ENCODE measurements at regions not wholly inside any gene's neighbourhood (a gene's known extent, or its start where the extent isn't known, plus 50 kb on each side); places are given as distances from the start of the nearest gene placed in this dataset.

DNA sequence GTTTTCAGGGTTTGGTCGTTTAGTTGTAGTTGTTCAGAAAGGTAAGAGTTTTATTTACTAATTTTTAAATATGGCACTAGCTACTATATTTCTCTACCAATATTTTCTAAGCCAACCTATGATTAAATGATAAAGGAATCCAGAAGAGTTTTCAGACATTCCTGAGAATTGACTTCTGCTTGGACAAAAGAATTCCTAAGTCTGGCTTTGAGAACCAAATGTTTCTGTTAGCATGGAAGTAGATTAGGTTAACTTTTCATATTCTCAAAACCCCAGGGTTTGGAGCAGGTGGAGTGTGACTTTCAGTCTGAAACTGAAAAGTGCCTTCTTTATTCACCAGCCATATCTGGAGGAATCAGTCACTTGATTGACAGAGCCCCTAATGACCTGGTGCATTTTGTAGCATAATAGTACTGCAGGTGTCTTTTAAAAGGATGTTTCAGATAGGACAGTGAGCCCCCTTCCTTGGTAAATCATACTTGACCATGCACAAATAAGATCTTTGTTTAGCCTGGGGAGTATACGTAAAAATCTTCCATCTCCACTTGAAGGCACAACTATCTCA lies 457.0 kb upstream of the ZNF462 start:
- TF ChIP-seq EZH2phosphoT487 (IDR thresholded peaks at IDR 0.05; ENCODE audit: low read length): no peak
- TF ChIP-seq, protein P1, sequence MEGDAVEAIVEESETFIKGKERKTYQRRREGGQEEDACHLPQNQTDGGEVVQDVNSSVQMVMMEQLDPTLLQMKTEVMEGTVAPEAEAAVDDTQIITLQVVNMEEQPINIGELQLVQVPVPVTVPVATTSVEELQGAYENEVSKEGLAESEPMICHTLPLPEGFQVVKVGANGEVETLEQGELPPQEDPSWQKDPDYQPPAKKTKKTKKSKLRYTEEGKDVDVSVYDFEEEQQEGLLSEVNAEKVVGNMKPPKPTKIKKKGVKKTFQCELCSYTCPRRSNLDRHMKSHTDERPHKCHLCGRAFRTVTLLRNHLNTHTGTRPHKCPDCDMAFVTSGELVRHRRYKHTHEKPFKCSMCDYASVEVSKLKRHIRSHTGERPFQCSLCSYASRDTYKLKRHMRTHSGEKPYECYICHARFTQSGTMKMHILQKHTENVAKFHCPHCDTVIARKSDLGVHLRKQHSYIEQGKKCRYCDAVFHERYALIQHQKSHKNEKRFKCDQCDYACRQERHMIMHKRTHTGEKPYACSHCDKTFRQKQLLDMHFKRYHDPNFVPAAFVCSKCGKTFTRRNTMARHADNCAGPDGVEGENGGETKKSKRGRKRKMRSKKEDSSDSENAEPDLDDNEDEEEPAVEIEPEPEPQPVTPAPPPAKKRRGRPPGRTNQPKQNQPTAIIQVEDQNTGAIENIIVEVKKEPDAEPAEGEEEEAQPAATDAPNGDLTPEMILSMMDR (IDR thresholded peaks at IDR 0.05; ENCODE audit: low read length): no peak

Measured in MM.1S (cell line).